Esophagus muscularis mucosa (tissue), 4 donors: ENCODE measurements at regions not wholly inside any gene's neighbourhood (a gene's known extent, or its start where the extent isn't known, plus 50 kb on each side); places are given as distances from the start of the nearest gene placed in this dataset.

ENCODE experiments used
- DNase-seq: peaks from one replicate; pipeline ENCODE4 v3.0.0-alpha.2; 2017; ENCODE audit errors: extremely low spot score
- H3K27ac ChIP-seq, 4 donors: fragments of 200-600 bp; sonication (generic); replicated peaks in 1 of 4; 1 replicate in 3 of 4; 2 replicates in 1 of 4; pipeline ENCODE4 v1.5.1; 2016 to 2019; ENCODE audit warnings: mild to moderate bottlenecking in 1 of 4
- H3K27me3 ChIP-seq, 4 donors: fragments of 200-600 bp; sonication (generic); one replicate each; pipeline versions ENCODE4 v1.5.1 to v1.6.0; 2016 to 2019
- H3K36me3 ChIP-seq, 4 donors: fragments of 200-600 bp; sonication (generic); one replicate each; pipeline ENCODE4 v1.5.1; 2016 to 2019
- H3K4me1 ChIP-seq, 4 donors: fragments of 200-600 bp; sonication (generic); one replicate each; pipeline ENCODE4 v1.5.1; 2016 to 2019
- H3K4me3 ChIP-seq, 4 donors: fragments of 200-600 bp; sonication (generic); 1 replicate in 2 of 4; 2 replicates in 2 of 4; pipeline ENCODE4 v1.5.1; 2016 to 2019; ENCODE audit warnings: mild to moderate bottlenecking in 4 of 4, moderate library complexity in 1 of 4
- H3K9me3 ChIP-seq, 4 donors: fragments of 200-600 bp; sonication (generic); 1 replicate in 3 of 4; 2 replicates in 1 of 4; pipeline ENCODE4 v1.5.1; 2016 to 2019
- EP300 ChIP-seq: sonication (generic); formaldehyde crosslinking; IDR thresholded peaks from one replicate; pipeline ENCODE4 v1.6.1; 2017; ENCODE audit warnings: antibody characterized with exemption
- POLR2A ChIP-seq: fragments of 450-650 bp; IDR thresholded peaks from one replicate; pipeline ENCODE4 v1.6.1; 2017; ENCODE audit warnings: antibody characterized with exemption, moderate library complexity, mild to moderate bottlenecking, low read depth
- POLR2AphosphoS5 ChIP-seq, 2 donors: sonication (generic); formaldehyde crosslinking; IDR thresholded peaks; one replicate each; pipeline ENCODE4 v1.6.1; 2017; ENCODE audit warnings: antibody characterized with exemption in 2 of 2
- WGBS: methylation state at CpG from one replicate; pipeline ENCODE4 v1.1.5; 2018; 5-methylcytosine and 5-hydroxymethylcytosine counted together
- intact Hi-C: fragments of 100-400 bp; cut with DNase I; formaldehyde crosslinking; loops from one replicate; pipeline ENCODE4 v1.15.1; 2023
- TF ChIP-seq, protein P1 (sequence below), 3 experiments: fragments of 200-600 bp in 2 of 3; fragments of 450-650 bp in 1 of 3; sonication (generic) in 2 of 3; IDR thresholded peaks; one replicate each; pipeline ENCODE4 v1.5.1; 2017 to 2019; ENCODE audit warnings: antibody characterized with exemption in 3 of 3, mild to moderate bottlenecking in 2 of 3, moderate library complexity in 1 of 3

DNA sequence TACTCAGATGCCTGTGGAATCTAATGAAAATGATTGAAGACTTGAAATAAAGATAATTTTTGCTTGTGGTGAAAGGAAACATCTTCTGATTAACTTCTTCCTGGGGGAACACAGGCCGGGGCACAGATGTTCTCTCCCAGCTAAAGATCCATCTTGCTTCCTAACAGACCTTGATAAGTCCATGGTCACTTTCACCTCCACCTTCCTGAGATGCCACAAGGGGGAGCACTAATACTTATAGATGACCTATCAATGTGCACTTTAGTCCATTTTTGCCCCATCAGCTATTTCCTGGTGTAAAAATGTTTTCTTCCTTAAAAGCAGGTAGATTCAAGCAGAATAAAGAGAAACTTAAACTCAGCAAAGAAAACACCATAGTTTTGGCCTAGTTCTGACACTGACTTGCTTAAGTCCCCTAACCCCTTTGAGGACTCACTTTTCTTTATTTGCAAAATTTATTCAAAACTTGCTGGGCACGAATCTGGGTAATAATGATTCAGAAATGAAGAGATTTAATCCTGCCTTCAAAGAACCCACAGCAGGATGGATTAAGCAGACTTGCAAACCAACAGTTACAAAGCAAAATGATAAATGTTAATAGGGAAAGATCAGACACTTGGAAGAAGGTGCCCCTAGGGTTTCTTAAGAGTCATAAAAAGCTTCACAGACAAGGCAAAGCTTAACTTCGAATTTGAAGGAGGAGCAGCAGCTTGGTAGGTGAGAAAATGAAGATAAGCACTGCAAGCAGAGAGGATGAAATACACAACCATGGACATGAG, 158.7 kb downstream of the RAB38 start:
- Histone ChIP-seq H3K4me3 (no peak overlapping the region), H3K27me3 (no peaks in the 10 kb centered on the region), H3K36me3 (no peaks in the 10 kb centered on the region), H3K4me1 (no peaks in the 10 kb centered on the region), H3K9me3 (no peaks in the 10 kb centered on the region), H3K27ac (no peak overlapping the region)
- 38% methylated on average over 3 of the region's 3 CpGs for WGBS
- TF ChIP-seq EP300 (no peak), POLR2AphosphoS5 (IDR thresholded peaks at IDR 0.05) (no peak), POLR2A (no peak)
- TF ChIP-seq, protein P1, sequence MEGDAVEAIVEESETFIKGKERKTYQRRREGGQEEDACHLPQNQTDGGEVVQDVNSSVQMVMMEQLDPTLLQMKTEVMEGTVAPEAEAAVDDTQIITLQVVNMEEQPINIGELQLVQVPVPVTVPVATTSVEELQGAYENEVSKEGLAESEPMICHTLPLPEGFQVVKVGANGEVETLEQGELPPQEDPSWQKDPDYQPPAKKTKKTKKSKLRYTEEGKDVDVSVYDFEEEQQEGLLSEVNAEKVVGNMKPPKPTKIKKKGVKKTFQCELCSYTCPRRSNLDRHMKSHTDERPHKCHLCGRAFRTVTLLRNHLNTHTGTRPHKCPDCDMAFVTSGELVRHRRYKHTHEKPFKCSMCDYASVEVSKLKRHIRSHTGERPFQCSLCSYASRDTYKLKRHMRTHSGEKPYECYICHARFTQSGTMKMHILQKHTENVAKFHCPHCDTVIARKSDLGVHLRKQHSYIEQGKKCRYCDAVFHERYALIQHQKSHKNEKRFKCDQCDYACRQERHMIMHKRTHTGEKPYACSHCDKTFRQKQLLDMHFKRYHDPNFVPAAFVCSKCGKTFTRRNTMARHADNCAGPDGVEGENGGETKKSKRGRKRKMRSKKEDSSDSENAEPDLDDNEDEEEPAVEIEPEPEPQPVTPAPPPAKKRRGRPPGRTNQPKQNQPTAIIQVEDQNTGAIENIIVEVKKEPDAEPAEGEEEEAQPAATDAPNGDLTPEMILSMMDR (IDR thresholded peaks at IDR 0.05): peak; percentile 68 to 78 (median 69)
- intact Hi-C loops: loop anchor here (1.0 kb wide), 1 partner anchor 528 kb away; no protein-coding TSS in a partner anchor
- no peak for DNase-seq

DNA sequence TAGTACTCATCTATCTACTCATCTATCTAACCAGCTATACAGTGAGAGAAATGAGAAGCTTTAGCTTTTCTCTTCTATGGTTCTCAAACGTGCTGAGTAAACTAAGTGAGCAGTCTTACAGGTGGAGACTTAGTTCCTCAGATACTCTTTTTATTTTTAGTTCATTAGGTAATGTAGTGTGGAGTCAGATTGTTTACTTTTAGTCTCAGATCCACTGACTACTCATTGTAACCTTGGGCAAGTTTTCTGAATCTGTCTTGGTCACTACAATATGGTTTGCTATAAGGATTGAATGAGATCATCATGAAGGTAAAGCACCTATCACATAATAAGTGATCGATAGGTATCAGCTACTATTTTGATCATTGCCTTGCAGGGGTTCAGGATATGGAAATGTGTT, 160.1 kb downstream of the RAB38 start:
- no peaks in the 10 kb centered on the region for H3K9me3 ChIP-seq
- no peak for DNase-seq
- H3K36me3 ChIP-seq: no peaks in the 10 kb centered on the region
- TF ChIP-seq POLR2AphosphoS5 (IDR thresholded peaks at IDR 0.05): no peak
- TF ChIP-seq EP300: no peak
- TF ChIP-seq, protein P1 (IDR thresholded peaks at IDR 0.05): no peak
- TF ChIP-seq POLR2A: no peak
- intact Hi-C loops: no loop called here
- no peaks in the 10 kb centered on the region for H3K27me3 ChIP-seq
- no peak overlapping the region for H3K27ac ChIP-seq
- no peak overlapping the region for H3K4me3 ChIP-seq
- WGBS: 64% methylated on average over 2 of the region's 2 CpGs
- no peaks in the 10 kb centered on the region for H3K4me1 ChIP-seq

DNA sequence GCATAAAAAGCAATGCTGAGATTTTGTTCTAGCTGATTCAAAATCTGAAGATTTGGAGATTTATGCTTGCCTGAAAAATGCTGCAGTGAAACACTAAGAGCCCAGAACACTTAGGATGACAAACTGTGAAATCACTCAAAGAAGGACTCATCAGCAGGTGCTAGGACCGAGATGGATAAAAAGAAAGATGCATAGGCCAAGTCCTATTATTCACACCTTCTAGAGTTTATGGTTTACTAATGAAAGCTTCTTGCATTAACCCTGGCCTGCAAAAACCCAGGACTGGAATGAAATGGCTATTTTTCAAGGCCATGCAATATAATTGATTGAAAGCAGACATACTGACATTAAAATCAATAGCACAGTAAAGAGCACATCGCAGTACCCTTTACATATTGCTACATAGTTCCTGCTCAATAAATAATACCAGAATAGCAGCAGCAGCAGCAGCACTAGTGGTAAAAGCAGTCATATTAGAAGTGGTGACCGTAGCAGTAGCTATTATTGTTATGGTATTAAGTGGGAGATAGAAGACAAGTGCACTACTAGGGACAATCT, 161.7 kb downstream of the RAB38 start:
- H3K27me3 ChIP-seq: no peaks in the 10 kb centered on the region
- H3K4me3 ChIP-seq: no peak overlapping the region
- no peaks in the 10 kb centered on the region for H3K9me3 ChIP-seq
- H3K36me3 ChIP-seq: no peaks in the 10 kb centered on the region
- H3K27ac ChIP-seq: no peak overlapping the region
- H3K4me1 ChIP-seq: no peaks in the 10 kb centered on the region
- intact Hi-C loops: no loop called here
- no peak for DNase-seq
- 93% methylated on average over 3 of the region's 3 CpGs for WGBS
- TF ChIP-seq, protein P1 (IDR thresholded peaks at IDR 0.05): no peak

DNA sequence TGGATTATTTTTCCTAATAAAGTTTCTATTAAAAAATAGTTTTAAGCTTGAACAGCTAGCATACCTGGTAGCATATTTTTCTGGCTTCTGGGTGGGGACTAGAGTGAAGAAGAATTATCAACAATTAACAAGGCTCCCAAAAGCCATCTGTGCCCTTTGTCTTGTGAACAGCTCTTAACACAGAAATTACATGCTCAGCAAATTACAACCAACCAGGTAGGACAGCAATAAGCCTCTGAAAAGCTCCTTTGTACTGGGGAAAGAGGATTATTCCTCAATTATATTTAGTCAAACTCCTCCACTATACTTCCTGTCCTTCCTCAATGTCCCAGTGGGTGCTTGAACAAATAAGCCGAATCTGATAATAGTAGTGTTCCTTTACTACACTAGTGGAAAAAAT, 162.8 kb downstream of the RAB38 start:
- Histone ChIP-seq H3K27ac (no peak overlapping the region), H3K27me3 (no peaks in the 10 kb centered on the region), H3K4me1 (no peaks in the 10 kb centered on the region), H3K36me3 (no peaks in the 10 kb centered on the region), H3K4me3 (no peak overlapping the region), H3K9me3 (no peaks in the 10 kb centered on the region)
- WGBS: 80% methylated on average over 1 of the region's 1 CpG
- TF ChIP-seq POLR2A: no peak
- TF ChIP-seq, protein P1 (IDR thresholded peaks at IDR 0.05): no peak
- no peak for TF ChIP-seq EP300
- TF ChIP-seq POLR2AphosphoS5 (IDR thresholded peaks at IDR 0.05): no peak
- no peak for DNase-seq
- intact Hi-C loops: no loop called here
